Endodermal cell (in vitro differentiated cells): ENCODE measurements at regions not wholly inside any gene's neighbourhood (a gene's known extent, or its start where the extent isn't known, plus 50 kb on each side); places are given as distances from the start of the nearest gene placed in this dataset.

ENCODE experiments used
- DNase-seq: peaks from one replicate; pipeline ENCODE4 v3.0.0-alpha.2; 2017
- H3K27ac ChIP-seq: 2 replicates; pipeline ENCODE4 v1.5.1; 2013; ENCODE audit warnings: mild to moderate bottlenecking, low read depth, low read length, moderate library complexity
- H3K27me3 ChIP-seq: 2 replicates; pipeline ENCODE4 v1.6.1; 2013; ENCODE audit warnings: mild to moderate bottlenecking, low read length, moderate library complexity; ENCODE audit not compliant: insufficient read depth, control insufficient read depth, poor library complexity, severe bottlenecking
- H3K36me3 ChIP-seq: 2 replicates; pipeline ENCODE4 v1.7.0; 2013; ENCODE audit warnings: mild to moderate bottlenecking, low read length, moderate library complexity; ENCODE audit not compliant: control insufficient read depth, insufficient read depth
- H3K4me1 ChIP-seq: one replicate; pipeline ENCODE4 v1.7.0; 2013; ENCODE audit warnings: low read length; ENCODE audit not compliant: control insufficient read depth, insufficient read depth
- H3K4me3 ChIP-seq: 2 replicates; pipeline ENCODE4 v1.5.1; 2013; ENCODE audit warnings: mild to moderate bottlenecking, low read length, moderate library complexity
- H3K9ac ChIP-seq: 2 replicates; pipeline ENCODE4 v1.6.1; 2013; ENCODE audit warnings: mild to moderate bottlenecking, low read length, moderate library complexity; ENCODE audit not compliant: poor library complexity, severe bottlenecking; ENCODE audit errors: extremely low read depth
- H3K9me3 ChIP-seq: 2 replicates; pipeline ENCODE4 v1.6.1; 2013; ENCODE audit warnings: mild to moderate bottlenecking, low read length, moderate library complexity; ENCODE audit not compliant: control insufficient read depth
- H3K27ac Mint-ChIP-seq: 2 replicates; pipeline ENCODE4 v1.8.0; 2020; ENCODE audit warnings: mixed read lengths
- H3K27me3 Mint-ChIP-seq: 2 replicates; pipeline ENCODE4 v1.8.0; 2021; ENCODE audit warnings: mild to moderate bottlenecking, mixed read lengths; ENCODE audit not compliant: insufficient read depth
- H3K36me3 Mint-ChIP-seq: 2 replicates; pipeline ENCODE4 v1.8.0; 2020; ENCODE audit warnings: low read depth, mixed read lengths
- H3K4me1 Mint-ChIP-seq: 2 replicates; pipeline ENCODE4 v1.8.0; 2020; ENCODE audit warnings: mixed read lengths
- H3K4me3 Mint-ChIP-seq: 2 replicates; pipeline ENCODE4 v1.8.0; 2020; ENCODE audit warnings: mild to moderate bottlenecking, moderate library complexity, mixed read lengths
- H3K9me3 Mint-ChIP-seq: 2 replicates; pipeline ENCODE4 v1.8.0; 2020; ENCODE audit warnings: mild to moderate bottlenecking, mixed read lengths
- WGBS, 2 experiments: methylation state at CpG; one replicate each; pipeline versions ENCODE4 v1.1.5 to v1.1.7; 2013; ENCODE audit warnings: missing lambda C conversion rate in 2 of 2, mixed read lengths in 1 of 2; ENCODE audit not compliant: insufficient coverage in 1 of 2, insufficient read length in 1 of 2; 5-methylcytosine and 5-hydroxymethylcytosine counted together
- TF ChIP-seq, protein P1 (sequence below): fragments of 200-600 bp; sonication (generic); conservative IDR thresholded peaks from 2 replicates; pipeline ENCODE4 v1.5.0; 2021; ENCODE audit warnings: antibody characterized with exemption, mild to moderate bottlenecking

DNA sequence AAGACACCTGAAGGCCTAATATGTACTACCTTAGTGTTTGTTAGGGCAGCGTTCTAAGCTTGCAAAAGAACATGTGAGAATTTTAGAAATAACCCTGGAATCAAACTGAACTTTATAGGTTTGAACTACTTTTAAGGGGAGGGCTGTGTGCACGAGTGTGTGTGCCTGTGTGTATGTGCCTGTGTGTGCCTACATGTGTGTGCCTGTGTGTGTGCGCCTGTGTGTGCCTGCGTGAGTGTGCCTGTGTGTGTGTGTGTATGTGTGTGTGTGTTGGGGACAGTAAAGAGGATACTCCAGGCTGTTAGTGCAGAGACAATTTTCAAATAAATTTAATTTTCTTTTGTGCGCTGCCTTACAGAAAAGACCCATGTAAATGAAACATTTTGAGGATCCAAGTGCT, 68.1 kb upstream of the WDR11 start:
- 93 to 100% methylated on average over 1 to 5 of the region's 5 CpGs for WGBS, 2 experiments

DNA sequence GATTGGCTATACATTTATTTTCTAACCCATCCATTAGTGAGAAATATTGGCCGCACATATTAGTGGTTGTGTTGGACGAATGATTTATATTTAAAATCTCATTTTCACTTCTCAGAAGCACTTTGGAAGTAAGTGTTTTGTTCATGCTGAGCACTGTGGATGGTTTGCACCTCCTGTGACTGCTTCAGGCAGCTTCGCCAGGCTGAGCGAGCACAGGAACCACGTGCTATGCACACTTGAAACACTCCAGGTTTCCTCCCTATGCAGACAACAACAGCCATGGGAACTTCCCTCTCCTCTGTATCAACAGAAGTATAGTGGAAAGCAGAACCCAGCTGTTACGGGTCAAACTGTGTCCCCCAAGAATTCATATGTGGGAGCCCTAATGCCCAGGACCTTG, 67.3 kb upstream of the WDR11 start:
- Histone ChIP-seq H3K27ac (no peak overlapping the region), H3K9ac (no peak overlapping the region), H3K9me3 (no peaks in the 10 kb centered on the region), H3K4me1 (no peaks in the 10 kb centered on the region), H3K4me3 (no peak overlapping the region), H3K36me3 (no peaks in the 10 kb centered on the region), H3K27me3 (no peaks in the 10 kb centered on the region)
- H3K4me1 Mint-ChIP-seq = peaks cover 2% of the 10 kb centered on the region
- peaks cover 4% of the 10 kb centered on the region for H3K27me3 Mint-ChIP-seq
- H3K36me3 Mint-ChIP-seq = no peaks in the 10 kb centered on the region
- DNase-seq = no peak
- no peak overlapping the region for H3K27ac Mint-ChIP-seq
- TF ChIP-seq, protein P1, sequence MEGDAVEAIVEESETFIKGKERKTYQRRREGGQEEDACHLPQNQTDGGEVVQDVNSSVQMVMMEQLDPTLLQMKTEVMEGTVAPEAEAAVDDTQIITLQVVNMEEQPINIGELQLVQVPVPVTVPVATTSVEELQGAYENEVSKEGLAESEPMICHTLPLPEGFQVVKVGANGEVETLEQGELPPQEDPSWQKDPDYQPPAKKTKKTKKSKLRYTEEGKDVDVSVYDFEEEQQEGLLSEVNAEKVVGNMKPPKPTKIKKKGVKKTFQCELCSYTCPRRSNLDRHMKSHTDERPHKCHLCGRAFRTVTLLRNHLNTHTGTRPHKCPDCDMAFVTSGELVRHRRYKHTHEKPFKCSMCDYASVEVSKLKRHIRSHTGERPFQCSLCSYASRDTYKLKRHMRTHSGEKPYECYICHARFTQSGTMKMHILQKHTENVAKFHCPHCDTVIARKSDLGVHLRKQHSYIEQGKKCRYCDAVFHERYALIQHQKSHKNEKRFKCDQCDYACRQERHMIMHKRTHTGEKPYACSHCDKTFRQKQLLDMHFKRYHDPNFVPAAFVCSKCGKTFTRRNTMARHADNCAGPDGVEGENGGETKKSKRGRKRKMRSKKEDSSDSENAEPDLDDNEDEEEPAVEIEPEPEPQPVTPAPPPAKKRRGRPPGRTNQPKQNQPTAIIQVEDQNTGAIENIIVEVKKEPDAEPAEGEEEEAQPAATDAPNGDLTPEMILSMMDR = no peak
- H3K4me3 Mint-ChIP-seq = no peak overlapping the region
- 96% methylated on average over 4 of the region's 6 CpGs; no CpG with 5 or more reads in 1 of the 2 experiments for whole genome bisulfite sequencing, 2 experiments
- peaks cover 7% of the 10 kb centered on the region for H3K9me3 Mint-ChIP-seq

More for the DNA sequence above, 68.1 kb upstream of the WDR11 start:
- Mint-ChIP-seq H3K27me3 (peaks cover 4% of the 10 kb centered on the region), H3K4me3 (no peak overlapping the region), H3K9me3 (peaks cover 7% of the 10 kb centered on the region), H3K27ac (no peak overlapping the region), H3K36me3 (no peaks in the 10 kb centered on the region), H3K4me1 (no peaks in the 10 kb centered on the region)
- no peak overlapping the region for H3K9ac ChIP-seq
- no peak overlapping the region for H3K27ac ChIP-seq
- H3K36me3 ChIP-seq = no peaks in the 10 kb centered on the region
- DNase-seq = no peak
- no peaks in the 10 kb centered on the region for H3K9me3 ChIP-seq
- H3K27me3 ChIP-seq = no peaks in the 10 kb centered on the region
- no peak overlapping the region for H3K4me3 ChIP-seq
- TF ChIP-seq, protein P1 = no peak
- no peaks in the 10 kb centered on the region for H3K4me1 ChIP-seq

DNA sequence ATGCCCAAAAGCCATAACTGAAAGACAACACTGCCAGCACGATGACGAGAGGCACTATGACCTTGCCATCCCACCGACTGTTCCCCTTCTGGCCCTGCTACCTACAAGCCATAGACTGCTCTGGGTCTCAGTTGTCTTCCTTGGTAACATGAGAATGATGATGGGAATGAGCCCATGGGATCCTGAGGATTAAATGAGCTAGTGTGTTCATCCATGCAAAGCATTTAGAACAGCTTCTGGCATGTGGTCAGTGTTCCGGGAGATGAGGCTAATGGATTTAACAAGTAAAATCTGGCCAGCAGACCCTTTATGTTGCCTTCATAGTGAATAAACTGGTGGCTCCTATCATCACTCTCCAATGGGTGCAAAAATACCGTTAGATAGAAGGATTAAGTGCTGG, 62.4 kb upstream of the WDR11 start:
- TF ChIP-seq, protein P1 = no peak
- Histone ChIP-seq H3K4me1 (no peaks in the 10 kb centered on the region), H3K9ac (no peak overlapping the region), H3K36me3 (no peaks in the 10 kb centered on the region), H3K27ac (no peak overlapping the region), H3K4me3 (no peak overlapping the region), H3K9me3 (no peaks in the 10 kb centered on the region), H3K27me3 (no peaks in the 10 kb centered on the region)
- WGBS, 2 experiments = 86 to 88% methylated on average over 4 to 5 of the region's 5 CpGs
- DNase-seq = no peak
- Mint-ChIP-seq H3K36me3 (no peaks in the 10 kb centered on the region), H3K27ac (no peak overlapping the region), H3K4me3 (no peak overlapping the region), H3K9me3 (peaks cover 7% of the 10 kb centered on the region), H3K4me1 (peaks cover 17% of the 10 kb centered on the region), H3K27me3 (peaks cover 4% of the 10 kb centered on the region)
